Stimulated activated CD4-positive, alpha-beta T cell treated with anti-CD3 and anti-CD28 coated beads, Interleukin-2, amount 100 ng/mL, for 4 hours (primary cell): ENCODE measurements at regions not wholly inside any gene's neighbourhood (a gene's known extent, or its start where the extent isn't known, plus 50 kb on each side); places are given as distances from the start of the nearest gene placed in this dataset.

Experiments
- DNase-seq: peaks from one replicate; pipeline ENCODE4 v3.0.0-alpha.2; 2020; ENCODE audit warnings: low read depth

- DNase-seq: no peak
Measured at GRCh38 chrX:39144956-39145355, 343.7 kb downstream of the MID1IP1 start.

- no peak for DNase-seq
Measured at GRCh38 chrX:39145859-39146258, 344.6 kb downstream of the MID1IP1 start.

- peak; percentile 36 for DNase-seq
Measured at GRCh38 chrX:39149761-39150160, 348.5 kb downstream of the MID1IP1 start.

GRCh38 chrX:39150220-39150619 is 349.0 kb downstream of the MID1IP1 start:
- no peak for DNase-seq

GRCh38 chrX:39150621-39151020 is 349.4 kb downstream of the MID1IP1 start:
- no peak for DNase-seq

- DNase-seq: no peak
Measured at GRCh38 chrX:39152106-39152649, 350.9 kb downstream of the MID1IP1 start.

- no peak for DNase-seq
Measured at GRCh38 chrX:39156051-39156450, 354.8 kb downstream of the MID1IP1 start.

- DNase-seq: no peak
Measured at GRCh38 chrX:39157006-39157405, 355.7 kb downstream of the MID1IP1 start.

GRCh38 chrX:39157796-39158195 is 356.5 kb downstream of the MID1IP1 start:
- DNase-seq: no peak

- no peak for DNase-seq
Measured at GRCh38 chrX:39158801-39159657, 357.8 kb downstream of the MID1IP1 start.

- DNase-seq: no peak
Measured at GRCh38 chrX:39159921-39160507, 358.8 kb downstream of the MID1IP1 start.

- no peak for DNase-seq
Measured at GRCh38 chrX:39161611-39162255, 360.5 kb downstream of the MID1IP1 start.

- DNase-seq: peak; percentile 48
Measured at GRCh38 chrX:39162322-39162735, 361.1 kb downstream of the MID1IP1 start.

GRCh38 chrX:39163581-39164126 is 362.4 kb downstream of the MID1IP1 start:
- DNase-seq: no peak

- DNase-seq: no peak
Measured at GRCh38 chrX:39164212-39164611, 363.0 kb downstream of the MID1IP1 start.

- DNase-seq: no peak
Measured at GRCh38 chrX:39165185-39165584, 363.9 kb downstream of the MID1IP1 start.

- DNase-seq: no peak
Measured at GRCh38 chrX:39165773-39166172, 364.5 kb downstream of the MID1IP1 start.

GRCh38 chrX:39167791-39168190 is 366.5 kb downstream of the MID1IP1 start:
- DNase-seq: no peak

GRCh38 chrX:39168609-39169008 is 367.4 kb downstream of the MID1IP1 start:
- no peak for DNase-seq

GRCh38 chrX:39169976-39170375 is 368.7 kb downstream of the MID1IP1 start:
- DNase-seq: no peak

- DNase-seq: no peak
Measured at GRCh38 chrX:39170464-39170863, 369.2 kb downstream of the MID1IP1 start.

- DNase-seq: no peak
Measured at GRCh38 chrX:39171686-39172085, 370.4 kb downstream of the MID1IP1 start.
